DMS 273 (cell line): ENCODE measurements at regions not wholly inside any gene's neighbourhood (a gene's known extent, or its start where the extent isn't known, plus 50 kb on each side); places are given as distances from the start of the nearest gene placed in this dataset.
"Not testable (repeated sequence)": the region's sequence is repeated elsewhere in the genome, so short reads cannot be mapped to it uniquely, and the experiment has no call there.

ENCODE experiments used
- DNase-seq: peaks from one replicate; lab custom pipeline; 2025; ENCODE audit not compliant: unreplicated experiment; lab: John Stamatoyannopoulos, UW

DNA sequence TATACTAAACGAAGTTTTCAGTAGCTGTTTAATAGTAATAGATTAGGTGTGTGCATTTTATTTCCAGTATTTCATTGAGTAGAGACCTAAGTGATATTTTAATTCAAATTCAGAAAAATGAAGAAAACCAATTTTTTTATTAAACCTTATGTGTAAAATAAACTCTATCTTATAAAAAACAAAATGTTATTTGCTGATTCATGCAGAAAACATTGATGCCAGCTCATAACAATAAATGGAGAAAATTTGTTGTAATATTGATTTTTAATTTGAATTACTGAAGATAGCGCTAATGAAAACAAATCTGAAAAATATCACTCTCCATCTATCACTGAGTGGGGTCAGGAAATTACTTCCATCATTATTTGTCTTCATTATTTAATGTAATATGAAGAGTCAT is 1177.8 kb upstream of the SEMA6A start:
- DNase-seq = no peak

DNA sequence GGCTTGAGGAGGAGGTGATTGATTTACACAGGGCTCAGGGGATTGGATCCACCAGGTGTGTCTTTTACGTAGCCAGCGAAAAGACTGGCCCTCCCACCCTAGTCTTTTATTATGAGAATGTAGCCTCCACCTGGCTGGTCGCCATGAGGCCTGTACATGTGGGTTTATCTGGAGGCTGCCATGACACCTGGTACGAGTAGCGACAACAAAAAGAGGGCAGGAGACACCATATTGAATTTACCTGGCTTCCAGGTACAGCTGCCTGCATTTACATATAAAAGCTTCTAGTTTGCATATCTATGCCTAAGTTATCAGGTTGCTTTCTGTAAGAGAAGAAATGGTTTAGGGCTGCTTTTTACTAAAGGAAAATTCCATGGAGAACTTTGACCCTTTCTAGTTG is 1173.7 kb upstream of the SEMA6A start:
- no peak for DNase-seq

DNA sequence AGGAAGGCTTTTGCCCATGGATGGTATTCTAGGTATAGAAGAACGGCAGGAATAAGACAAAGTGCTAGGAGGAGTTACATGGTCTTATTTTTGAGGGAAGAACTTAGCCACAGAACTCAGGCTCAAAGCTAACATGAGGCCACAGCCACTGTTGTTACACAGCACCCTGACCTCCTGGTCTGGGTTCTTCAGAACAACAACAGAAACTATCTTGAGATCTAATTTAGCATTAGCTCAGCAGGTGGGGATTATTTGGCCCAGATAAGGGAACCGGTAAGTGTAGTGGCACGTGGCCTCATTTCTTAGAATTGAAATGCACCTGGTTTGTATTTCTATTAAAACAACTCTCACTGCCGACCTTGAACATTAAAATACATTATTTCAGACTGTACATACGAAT is 1168.7 kb upstream of the SEMA6A start:
- no peak for DNase-seq

DNA sequence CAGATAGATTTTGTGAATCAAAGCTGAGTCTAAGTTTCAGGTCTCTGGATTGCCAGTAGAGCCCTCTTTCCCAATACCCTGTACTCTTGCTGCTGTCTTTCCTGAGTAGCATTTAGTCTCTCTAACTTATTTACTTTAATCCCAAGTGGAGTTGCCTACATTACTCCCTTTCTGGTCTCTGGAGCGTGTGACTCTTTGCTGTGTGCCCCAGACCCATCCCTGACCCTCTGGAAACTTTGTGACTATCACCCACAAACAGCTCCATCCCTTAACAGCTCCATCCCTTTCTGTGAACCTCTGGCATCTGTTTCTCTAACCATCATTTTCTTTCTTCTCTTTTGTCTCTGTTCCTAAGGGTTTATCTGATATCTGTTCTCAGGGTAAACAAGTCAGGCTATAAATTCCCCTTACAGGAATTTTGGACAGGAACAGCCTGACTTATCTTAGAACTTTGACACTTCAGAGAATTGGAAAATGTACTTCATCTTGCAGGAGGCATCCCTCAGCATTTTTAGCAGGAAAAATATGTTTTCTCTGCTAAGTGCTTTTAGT is 1167.1 kb upstream of the SEMA6A start:
- DNase-seq = no peak

DNA sequence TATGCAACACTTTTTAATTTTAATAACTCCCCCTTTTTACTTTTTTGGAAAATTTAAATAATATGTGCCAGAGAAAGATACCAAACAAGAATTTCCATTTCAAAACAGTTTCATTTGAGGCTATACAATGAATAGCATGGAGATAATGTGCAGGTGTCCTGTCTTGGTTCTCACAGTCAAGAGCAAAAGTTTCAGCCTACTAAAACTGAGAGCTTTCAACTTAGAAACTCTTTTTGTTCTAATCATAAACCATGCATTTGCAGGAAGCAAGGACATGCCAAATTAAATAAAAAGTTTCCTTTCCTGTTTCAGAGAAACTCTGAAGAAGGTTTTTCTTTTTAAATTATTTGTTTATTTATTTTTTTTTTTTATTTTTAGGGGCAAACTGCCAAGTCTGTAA is 1165.6 kb upstream of the SEMA6A start:
- DNase-seq = no peak

DNA sequence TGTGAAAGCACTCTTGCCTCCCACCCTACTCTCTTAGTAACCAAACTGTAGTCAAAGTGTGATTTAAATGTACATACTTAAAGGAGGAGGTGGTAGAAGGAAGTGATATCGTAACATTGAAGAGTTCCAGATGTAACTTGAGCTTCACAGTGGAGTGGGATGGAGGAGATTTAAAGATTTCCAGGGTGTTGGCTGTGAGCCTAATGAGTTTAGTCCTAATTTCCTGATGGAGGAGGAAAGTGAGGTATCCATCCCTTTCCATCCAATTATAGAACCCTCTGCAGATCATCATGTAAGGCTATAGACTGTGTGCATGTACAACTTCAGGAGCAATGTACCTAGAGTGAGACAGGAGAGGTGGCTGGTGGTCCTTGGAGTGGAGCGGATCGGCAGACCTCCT is 1163.9 kb upstream of the SEMA6A start:
- no peak for DNase-seq

DNA sequence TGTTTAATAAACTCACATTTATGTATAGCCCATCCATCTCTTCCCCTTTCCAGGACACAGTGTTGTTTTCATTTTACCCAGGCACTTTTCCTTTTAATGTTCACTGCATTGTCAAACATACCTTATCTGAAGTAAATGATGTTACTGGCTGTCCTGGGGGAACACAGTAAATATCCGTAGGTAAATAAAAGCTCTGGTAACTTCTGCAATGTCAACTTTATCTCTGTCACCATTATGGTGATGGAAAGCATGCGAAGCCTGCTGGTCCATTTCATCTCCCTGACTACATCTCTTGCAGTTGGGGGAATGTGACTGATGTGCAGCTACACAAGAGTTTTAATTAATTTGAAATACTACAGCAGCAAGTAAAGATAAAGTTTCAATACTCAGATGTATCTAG is 1162.1 kb upstream of the SEMA6A start:
- DNase-seq = no peak

DNA sequence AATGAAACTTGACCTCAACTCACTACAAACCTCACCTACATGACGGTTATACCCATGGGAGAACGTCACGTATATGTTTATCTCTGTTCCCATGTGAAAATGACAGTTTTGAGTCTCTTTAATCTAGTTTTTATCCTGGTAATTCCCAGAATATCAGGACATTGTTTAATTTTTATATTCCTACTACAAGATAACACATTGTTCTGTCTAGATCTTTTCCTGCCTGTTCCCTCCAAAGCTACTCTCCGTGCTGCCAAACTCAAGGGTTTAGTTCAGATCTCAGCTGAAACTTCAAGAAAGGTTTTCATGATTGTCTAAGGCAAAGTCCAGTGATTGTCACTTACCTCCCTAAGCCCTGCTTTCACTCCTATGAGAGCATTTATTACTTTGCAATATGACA is 1159.4 kb upstream of the SEMA6A start:
- DNase-seq = no peak

DNA sequence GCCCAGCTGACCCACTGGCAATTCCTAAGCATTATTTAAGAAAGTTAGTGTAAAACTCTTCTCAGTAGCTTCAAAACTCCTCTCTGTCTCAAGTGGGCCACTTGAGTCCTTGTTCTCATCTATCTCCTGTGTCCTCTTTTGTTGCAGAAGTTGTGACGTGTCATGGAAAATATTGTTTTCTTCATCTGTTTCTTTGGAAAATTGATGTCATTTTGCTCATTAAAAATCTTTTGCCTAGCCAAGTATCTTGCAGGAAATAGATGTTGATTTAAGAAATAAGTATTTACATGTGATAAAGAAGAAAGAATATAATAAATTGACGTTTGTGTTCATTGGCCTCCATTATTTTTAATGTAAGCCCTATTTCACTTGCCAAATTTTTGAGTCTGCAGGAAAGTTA is 1158.4 kb upstream of the SEMA6A start:
- DNase-seq = no peak

DNA sequence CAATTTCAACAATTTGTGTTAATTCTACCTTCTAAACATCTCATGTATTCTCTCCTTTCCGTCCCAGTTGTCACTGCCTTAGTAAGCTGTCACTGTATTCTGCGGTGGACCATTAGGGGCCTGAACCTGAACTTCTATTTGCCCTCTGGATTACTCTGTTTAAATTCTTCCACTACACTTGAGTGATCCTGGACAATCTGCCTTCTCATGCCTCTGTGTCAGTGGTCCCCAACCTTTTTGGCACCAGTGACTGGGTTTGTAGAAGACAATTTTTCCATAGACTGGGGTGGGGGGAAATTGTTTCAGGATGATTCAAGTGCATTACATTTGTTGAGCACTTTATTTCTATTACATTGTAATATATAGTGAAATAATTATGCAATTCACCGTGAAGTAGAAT is 1157.6 kb upstream of the SEMA6A start:
- no peak for DNase-seq

DNA sequence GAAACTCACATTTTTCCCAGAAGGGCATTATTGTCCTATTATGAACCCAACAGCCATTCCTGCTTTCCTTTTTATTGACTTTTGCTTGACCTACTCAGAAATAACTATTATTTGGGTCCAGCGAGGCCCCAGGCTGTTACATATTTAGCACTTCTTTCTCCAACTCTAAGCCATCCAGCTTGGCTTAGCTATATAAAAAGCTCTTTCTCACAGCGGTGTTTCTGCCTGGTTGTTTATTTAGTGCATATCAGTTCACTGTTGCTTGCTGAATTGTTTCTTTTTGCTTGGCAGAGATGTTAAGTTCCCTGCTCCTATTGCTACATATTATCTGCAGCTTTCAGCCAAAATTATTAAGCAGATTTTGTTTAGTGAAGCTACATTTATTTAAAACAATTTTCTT is 1156.8 kb upstream of the SEMA6A start:
- no peak for DNase-seq

DNA sequence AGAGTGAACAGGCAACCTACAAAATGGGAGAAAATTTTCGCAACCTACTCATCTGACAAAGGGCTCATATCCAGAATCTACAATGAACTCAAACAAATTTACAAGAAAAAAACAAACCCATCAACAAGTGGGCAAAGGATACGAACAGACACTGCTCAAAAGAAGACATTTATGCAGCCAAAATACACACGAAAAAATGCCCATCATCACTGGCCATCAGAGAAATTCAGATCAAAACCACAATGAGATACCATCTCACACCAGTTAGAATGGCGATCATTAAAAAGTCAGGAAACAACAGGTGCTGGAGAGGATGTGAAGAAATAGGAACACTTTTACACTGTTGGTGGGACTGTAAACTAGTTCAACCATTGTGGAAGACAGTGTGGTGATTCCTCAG is 1146.2 kb upstream of the SEMA6A start:
- not testable (repeated sequence) for DNase-seq

DNA sequence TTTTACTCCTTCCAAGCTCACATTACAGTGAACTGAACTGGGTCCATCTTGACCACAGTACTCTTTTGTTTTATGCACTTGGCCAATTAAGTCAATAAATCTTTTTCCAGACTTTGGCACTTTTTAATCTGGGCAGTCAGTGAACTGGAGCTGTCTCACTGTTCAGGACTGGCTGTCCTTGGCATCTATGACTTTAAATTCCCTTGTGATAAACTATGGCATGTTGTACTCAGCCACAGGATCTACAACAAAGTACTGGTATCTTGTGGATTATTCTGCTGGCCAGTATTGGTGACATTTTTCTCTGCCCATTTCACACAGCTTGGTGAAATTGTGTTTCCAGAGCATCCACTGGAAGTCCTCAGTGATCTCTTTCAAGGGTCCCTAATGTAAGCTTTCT is 1144.8 kb upstream of the SEMA6A start:
- no peak for DNase-seq

DNA sequence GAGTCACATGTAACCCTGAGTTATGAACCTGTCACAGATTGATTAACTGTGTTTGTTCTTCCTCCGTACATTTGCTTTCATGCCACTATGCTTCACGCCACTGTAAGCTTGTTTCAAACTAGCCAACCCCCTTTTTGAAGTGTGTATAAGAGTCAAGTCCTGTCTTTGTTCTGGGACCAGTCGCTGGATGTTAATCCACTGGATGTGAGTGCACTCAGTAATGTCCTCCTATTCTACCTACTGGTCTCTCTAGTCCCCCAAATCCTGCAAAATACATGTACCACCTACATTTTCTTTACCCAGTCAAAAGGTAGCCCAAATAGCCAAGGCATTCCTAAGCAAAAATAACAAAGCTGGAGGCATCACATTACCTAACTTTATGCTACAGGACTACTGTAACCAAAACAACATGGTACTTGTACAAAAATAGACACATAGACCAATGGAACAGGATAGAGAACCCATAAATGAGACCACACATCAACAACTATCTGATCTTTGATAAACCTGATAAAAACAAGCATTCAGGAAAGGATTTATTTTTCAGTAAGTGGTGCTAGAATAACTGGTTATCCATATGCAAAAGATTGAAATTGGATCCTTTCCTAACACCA is 1139.1 kb upstream of the SEMA6A start:
- peak; percentile 37 for DNase-seq

DNA sequence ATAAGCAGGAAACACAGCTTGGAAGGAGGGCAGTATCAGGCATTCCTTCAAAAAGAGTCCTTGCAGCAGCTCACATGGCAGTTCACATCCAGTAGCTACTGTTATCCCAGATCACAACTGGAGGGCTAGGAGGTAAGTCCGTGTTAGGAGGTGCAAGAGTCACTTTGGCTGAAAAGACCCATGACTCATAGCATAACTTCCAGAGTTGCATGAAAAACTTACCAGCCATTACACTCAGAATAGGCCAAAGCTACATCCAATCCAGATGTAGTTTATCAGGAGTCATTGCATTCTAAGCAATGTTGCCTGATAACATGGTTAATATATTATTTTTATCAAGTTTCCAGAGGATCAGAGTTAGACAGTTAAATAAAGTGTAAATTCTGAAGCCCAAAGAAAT is 1126.4 kb upstream of the SEMA6A start:
- DNase-seq = no peak

DNA sequence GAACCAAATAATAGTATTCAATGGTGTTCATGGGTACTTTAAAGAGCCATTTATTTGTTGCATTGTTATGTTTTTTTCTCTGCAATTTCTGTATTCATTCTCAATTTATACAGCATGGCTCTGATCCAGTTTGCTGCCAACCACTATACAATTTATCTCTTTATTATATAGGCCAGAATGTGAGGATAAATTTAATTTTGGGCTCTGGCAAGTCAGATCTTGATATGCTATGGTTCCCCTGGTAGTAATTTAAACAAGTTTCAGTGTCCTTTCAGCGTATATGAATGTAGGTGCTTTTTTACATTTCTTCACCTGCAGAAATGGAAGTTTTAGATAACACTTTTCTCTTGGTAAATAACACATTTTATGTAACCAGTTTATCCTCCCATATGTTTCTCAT is 1118.0 kb upstream of the SEMA6A start:
- DNase-seq = no peak

DNA sequence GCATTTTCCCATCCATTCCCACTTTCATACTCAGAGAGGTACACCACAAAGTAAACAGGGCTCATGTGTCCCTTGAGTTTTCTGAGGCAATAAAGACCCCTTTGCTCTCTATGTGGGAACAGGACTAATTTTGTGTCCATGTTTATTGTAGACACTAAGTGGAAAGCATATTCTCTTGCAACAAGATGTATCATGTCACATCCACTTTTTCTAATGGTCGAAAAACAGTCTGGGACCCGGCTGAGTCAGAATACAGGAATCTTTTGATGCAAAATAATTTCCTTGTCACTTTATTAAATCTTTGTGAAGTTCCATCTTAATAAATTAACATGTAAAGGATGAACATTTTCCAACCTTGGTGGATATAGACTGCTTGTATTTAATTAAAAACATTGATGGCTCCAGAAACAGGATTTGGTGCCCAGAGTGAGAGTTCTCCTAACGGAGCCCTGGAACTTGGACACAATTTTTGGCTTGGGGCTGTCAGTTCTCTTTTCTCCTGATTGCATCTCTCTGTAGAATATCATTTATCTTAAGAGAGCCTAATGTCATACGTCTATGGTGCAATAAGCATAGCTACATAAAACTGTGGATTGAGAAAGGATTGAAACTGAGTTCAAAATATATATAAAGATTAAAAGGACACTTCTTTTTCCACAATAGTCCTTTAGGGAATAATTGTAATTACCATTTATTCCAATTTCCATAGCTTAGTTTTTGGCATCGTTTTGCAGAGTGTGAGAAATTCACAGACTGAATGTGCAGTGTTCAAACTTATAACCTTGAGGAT is 1116.7 kb upstream of the SEMA6A start:
- DNase-seq = no peak

DNA sequence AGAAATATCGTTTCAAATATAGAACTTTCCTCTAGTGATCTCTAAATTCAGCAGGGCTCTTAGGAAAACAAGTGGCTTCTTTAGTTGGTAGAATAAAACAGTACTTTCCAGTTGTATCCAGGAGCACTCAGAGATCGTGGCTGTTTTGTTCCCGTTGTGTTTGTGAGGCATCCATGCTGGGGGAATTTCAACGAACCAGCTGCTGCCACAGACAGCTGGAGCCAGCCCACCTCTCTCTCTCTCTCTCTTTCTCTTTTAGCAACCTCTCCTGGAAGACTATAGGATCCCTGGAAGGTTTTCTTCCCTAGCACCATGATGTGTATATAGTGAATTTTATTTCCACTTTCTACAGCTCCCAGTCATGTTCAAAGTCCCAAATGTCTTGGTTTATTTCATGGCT is 1116.0 kb upstream of the SEMA6A start:
- no peak for DNase-seq

DNA sequence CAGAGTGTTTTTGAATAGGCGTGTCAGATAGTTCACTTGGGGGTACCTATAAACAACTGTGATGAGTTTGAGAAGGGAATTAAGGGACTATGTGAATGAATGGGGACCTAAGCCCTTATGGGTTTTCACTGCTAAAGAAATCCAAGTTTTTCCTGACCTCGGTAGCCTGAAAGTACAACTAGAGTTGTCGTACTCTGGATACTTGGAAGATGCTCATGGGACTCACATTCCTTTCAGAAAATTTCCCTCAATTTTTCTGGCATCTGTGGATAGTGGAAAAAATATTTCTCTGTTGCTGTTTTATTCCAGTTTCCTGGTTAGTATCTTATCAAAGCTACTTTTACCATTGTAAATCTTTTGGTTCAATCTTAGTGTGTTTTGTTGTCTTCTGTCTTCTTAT is 1112.3 kb upstream of the SEMA6A start:
- no peak for DNase-seq

DNA sequence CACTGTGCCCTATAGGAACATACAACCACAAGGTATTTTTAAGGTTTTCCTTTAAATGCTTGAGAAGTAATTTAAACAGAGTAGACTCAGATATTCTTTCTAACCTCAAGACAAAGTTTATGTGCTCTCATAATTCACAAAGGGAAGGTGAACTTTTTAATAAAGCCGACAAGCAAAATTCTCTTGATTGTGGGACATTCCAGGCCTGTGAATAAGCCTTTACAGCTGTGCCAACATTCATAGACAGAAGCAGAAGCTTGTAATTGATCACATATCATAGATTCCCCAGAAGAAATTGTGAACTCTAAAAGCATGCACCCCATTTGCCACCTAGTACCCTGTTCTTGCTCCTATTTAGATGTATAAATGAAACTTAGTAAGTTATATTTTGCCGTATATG is 1107.8 kb upstream of the SEMA6A start:
- DNase-seq = no peak

DNA sequence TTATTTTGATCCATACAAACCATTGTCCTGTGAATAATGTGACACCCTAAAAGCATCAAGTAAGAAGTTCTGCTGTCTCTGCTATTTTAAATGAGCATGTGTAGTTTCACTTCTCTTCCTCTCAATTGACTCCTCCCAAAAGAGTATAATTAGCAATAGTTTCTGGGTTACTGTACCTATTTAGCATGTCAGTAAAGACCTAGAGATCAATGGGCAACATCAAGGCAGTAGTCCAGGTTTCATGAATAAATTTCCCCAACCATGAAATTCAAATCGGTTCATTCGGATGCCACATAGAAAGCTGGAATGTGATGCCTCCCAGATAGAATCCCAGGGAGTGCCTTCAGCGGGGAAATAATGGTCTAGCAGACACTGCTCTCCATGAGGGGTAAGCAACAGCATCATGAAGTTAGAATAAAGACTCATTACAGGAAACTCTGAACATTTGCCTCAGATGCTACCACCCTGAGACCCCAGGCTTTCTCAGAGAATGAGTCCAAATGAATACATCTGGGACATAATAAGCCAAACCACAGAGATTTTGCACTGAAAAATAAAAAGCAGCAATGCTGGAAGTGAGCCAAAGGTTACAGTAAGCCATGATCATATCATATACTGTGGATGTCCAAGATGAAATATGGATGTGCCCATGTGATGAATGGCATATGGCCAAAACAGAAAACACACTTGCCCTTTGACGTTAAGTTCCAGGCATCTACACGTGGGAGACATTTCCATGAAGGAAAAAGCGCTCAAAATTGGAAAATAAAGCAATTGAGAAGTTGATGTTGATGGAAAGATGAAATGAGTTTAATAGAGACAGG is 1107.0 kb upstream of the SEMA6A start:
- DNase-seq = no peak

DNA sequence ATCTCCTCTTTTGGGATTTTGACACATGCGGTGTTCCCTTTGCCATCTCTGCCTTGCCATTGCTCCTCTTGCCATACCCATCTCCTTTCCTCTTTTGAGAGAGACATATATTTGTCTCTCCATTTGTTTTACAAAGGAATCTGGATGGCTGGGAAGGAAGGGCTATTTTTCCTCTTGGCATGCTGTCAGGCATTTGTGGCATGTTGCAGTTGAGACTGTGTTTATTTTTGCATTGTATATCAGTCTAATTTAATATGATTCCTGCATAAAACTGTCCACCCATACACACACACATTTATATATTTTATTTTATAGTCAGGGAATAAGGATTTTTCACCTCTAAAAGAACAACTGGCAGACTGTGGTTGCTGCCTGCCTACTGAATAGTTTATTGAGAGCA is 1105.8 kb upstream of the SEMA6A start:
- no peak for DNase-seq
